OCI-LY3 (cell line): ENCODE measurements at regions not wholly inside any gene's neighbourhood (a gene's known extent, or its start where the extent isn't known, plus 50 kb on each side); places are given as distances from the start of the nearest gene placed in this dataset.

ENCODE experiments used
- EZH2phosphoT487 ChIP-seq: fragments of 200-600 bp; shearing (Covaris generic); IDR thresholded peaks from 2 replicates; pipeline ENCODE4 v1.6.1; 2018; ENCODE audit warnings: antibody characterized with exemption, mixed run types, low read depth
- TF ChIP-seq, protein P1 (sequence below): fragments of 200-600, 300-600 bp; sonication (generic); IDR thresholded peaks from 2 replicates; pipeline ENCODE4 v1.5.1; 2014; ENCODE audit warnings: antibody characterized with exemption, low read length, low read depth

GRCh38 chr2:116411211-116411610, 1403.3 kb upstream of the DDX18 start:
- TF ChIP-seq, protein P1, sequence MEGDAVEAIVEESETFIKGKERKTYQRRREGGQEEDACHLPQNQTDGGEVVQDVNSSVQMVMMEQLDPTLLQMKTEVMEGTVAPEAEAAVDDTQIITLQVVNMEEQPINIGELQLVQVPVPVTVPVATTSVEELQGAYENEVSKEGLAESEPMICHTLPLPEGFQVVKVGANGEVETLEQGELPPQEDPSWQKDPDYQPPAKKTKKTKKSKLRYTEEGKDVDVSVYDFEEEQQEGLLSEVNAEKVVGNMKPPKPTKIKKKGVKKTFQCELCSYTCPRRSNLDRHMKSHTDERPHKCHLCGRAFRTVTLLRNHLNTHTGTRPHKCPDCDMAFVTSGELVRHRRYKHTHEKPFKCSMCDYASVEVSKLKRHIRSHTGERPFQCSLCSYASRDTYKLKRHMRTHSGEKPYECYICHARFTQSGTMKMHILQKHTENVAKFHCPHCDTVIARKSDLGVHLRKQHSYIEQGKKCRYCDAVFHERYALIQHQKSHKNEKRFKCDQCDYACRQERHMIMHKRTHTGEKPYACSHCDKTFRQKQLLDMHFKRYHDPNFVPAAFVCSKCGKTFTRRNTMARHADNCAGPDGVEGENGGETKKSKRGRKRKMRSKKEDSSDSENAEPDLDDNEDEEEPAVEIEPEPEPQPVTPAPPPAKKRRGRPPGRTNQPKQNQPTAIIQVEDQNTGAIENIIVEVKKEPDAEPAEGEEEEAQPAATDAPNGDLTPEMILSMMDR: no peak
- no peak for TF ChIP-seq EZH2phosphoT487
